Esophagus muscularis mucosa (tissue), 4 donors: ENCODE measurements at regions not wholly inside any gene's neighbourhood (a gene's known extent, or its start where the extent isn't known, plus 50 kb on each side); places are given as distances from the start of the nearest gene placed in this dataset.

Experiments
- CTCF ChIP-seq, 3 experiments: fragments of 200-600 bp in 2 of 3; fragments of 450-650 bp in 1 of 3; sonication (generic) in 2 of 3; IDR thresholded peaks; one replicate each; pipeline ENCODE4 v1.5.1; 2017 to 2019; ENCODE audit warnings: antibody characterized with exemption in 3 of 3, mild to moderate bottlenecking in 2 of 3, moderate library complexity in 1 of 3
- EP300 ChIP-seq: sonication (generic); formaldehyde crosslinking; IDR thresholded peaks from one replicate; pipeline ENCODE4 v1.6.1; 2017; ENCODE audit warnings: antibody characterized with exemption
- POLR2A ChIP-seq: fragments of 450-650 bp; IDR thresholded peaks from one replicate; pipeline ENCODE4 v1.6.1; 2017; ENCODE audit warnings: antibody characterized with exemption, moderate library complexity, mild to moderate bottlenecking, low read depth
- POLR2AphosphoS5 ChIP-seq, 2 donors: sonication (generic); formaldehyde crosslinking; IDR thresholded peaks; one replicate each; pipeline ENCODE4 v1.6.1; 2017; ENCODE audit warnings: antibody characterized with exemption in 2 of 2

GRCh38 chr21:16797966-16798365 is 714.9 kb upstream of the CXADR start:
- TF ChIP-seq CTCF (IDR thresholded peaks at IDR 0.05) = no peak
- TF ChIP-seq POLR2A = no peak
- TF ChIP-seq EP300 = no peak
- no peak for TF ChIP-seq POLR2AphosphoS5 (IDR thresholded peaks at IDR 0.05)
